HEK293 (cell line): ENCODE measurements at regions not wholly inside any gene's neighbourhood (a gene's known extent, or its start where the extent isn't known, plus 50 kb on each side); places are given as distances from the start of the nearest gene placed in this dataset.

ENCODE experiments used
- KLF8 ChIP-seq: fragments of 450-650 bp; formaldehyde crosslinking; IDR thresholded peaks from 2 replicates; pipeline ENCODE4 v1.5.1; 2016; ENCODE audit warnings: missing biosample characterization, missing genetic modification characterization
- ZFP37 ChIP-seq: fragments of 450-650 bp; formaldehyde crosslinking; IDR thresholded peaks from 2 replicates; pipeline ENCODE4 v1.5.1; 2016; ENCODE audit warnings: missing biosample characterization, missing genetic modification characterization
- ZNF37A ChIP-seq: fragments of 450-650 bp; IDR thresholded peaks from 2 replicates; pipeline ENCODE4 v1.5.1; 2018; ENCODE audit warnings: missing biosample characterization, missing genetic modification characterization
- ZNF391 ChIP-seq: fragments of 450-650 bp; formaldehyde crosslinking; IDR thresholded peaks from 2 replicates; pipeline ENCODE4 v1.5.1; 2016; ENCODE audit warnings: low read depth, missing biosample characterization, missing genetic modification characterization, borderline replicate concordance
- ZSCAN23 ChIP-seq: fragments of 450-650 bp; formaldehyde crosslinking; IDR thresholded peaks from 2 replicates; pipeline ENCODE4 v1.5.1; 2016; ENCODE audit warnings: missing biosample characterization, missing genetic modification characterization
- TF ChIP-seq, protein P1 (sequence below): fragments of 450-650 bp; formaldehyde crosslinking; IDR thresholded peaks from 2 replicates; pipeline ENCODE4 v1.5.1; 2016; ENCODE audit warnings: missing biosample characterization, missing genetic modification characterization
- TF ChIP-seq, protein P2 (sequence below): sonication (generic); formaldehyde crosslinking; IDR thresholded peaks from 2 replicates; pipeline ENCODE4 v1.8.1; 2022; ENCODE audit warnings: mild to moderate bottlenecking, moderate library complexity, missing genetic modification reagents
- TF ChIP-seq, protein P3 (sequence below): fragments of 450-650 bp; formaldehyde crosslinking; IDR thresholded peaks from 2 replicates; pipeline ENCODE4 v1.5.1; 2016; ENCODE audit warnings: missing biosample characterization, missing genetic modification characterization

DNA sequence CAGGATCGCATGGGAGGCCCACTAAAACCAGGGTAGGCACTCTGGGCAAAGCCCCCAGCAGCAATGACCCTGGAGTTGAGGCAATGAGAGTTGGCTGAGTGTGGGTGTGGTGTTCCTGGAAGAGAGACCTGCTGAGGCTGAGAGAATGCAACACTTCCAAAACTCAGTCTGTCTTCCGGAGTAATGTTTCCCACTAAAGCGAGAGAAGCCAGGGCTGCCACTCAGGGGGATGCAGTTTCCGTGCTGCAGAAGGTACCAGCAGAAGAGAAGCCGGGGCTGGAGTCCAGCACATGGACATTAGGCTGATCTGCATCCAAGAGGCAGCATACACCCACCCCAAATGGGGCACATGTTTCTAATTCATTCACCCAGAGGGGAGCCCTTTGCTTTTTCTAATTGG, 127.2 kb upstream of the ARHGAP28 start:
- TF ChIP-seq ZNF37A (tag by site-specific recombination) (no peak), KLF8 (tag by site-specific recombination) (no peak), ZNF391 (tag by site-specific recombination) (no peak), ZFP37 (tag by site-specific recombination) (no peak), ZSCAN23 (no peak)
- TF ChIP-seq, protein P1, sequence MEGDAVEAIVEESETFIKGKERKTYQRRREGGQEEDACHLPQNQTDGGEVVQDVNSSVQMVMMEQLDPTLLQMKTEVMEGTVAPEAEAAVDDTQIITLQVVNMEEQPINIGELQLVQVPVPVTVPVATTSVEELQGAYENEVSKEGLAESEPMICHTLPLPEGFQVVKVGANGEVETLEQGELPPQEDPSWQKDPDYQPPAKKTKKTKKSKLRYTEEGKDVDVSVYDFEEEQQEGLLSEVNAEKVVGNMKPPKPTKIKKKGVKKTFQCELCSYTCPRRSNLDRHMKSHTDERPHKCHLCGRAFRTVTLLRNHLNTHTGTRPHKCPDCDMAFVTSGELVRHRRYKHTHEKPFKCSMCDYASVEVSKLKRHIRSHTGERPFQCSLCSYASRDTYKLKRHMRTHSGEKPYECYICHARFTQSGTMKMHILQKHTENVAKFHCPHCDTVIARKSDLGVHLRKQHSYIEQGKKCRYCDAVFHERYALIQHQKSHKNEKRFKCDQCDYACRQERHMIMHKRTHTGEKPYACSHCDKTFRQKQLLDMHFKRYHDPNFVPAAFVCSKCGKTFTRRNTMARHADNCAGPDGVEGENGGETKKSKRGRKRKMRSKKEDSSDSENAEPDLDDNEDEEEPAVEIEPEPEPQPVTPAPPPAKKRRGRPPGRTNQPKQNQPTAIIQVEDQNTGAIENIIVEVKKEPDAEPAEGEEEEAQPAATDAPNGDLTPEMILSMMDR (tag by site-specific recombination): no peak
- TF ChIP-seq, protein P2, sequence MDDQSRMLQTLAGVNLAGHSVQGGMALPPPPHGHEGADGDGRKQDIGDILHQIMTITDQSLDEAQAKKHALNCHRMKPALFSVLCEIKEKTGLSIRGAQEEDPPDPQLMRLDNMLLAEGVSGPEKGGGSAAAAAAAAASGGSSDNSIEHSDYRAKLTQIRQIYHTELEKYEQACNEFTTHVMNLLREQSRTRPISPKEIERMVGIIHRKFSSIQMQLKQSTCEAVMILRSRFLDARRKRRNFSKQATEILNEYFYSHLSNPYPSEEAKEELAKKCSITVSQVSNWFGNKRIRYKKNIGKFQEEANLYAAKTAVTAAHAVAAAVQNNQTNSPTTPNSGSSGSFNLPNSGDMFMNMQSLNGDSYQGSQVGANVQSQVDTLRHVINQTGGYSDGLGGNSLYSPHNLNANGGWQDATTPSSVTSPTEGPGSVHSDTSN (CRISPR knock-in tag): no peak
- TF ChIP-seq, protein P3, sequence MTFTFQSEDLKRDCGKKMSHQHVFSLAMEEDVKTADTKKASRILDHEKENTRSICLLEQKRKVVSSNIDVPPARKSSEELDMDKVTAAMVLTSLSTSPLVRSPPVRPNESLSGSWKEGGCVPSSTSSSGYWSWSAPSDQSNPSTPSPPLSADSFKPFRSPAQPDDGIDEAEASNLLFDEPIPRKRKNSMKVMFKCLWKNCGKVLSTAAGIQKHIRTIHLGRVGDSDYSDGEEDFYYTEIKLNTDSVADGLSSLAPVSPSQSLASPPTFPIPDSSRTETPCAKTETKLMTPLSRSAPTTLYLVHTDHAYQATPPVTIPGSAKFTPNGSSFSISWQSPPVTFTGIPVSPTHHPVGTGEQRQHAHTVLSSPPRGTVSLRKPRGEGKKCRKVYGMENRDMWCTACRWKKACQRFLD (tag by site-specific recombination): no peak
